SK-N-SH treated with all-trans-retinoic acid at 6 μM for 48 hours (cell line): ENCODE measurements at regions not wholly inside any gene's neighbourhood (a gene's known extent, or its start where the extent isn't known, plus 50 kb on each side); places are given as distances from the start of the nearest gene placed in this dataset.

Experiments
- ATAC-seq: fragments of 200-7000 bp; cut with Tn5 transposase; 3 replicates; pipeline ENCODE4 v1.9.1; 2020; ENCODE audit warnings: mild to moderate bottlenecking, moderate library complexity
- ARNTL ChIP-seq: fragments of 450-650 bp; formaldehyde crosslinking; IDR thresholded peaks from 2 replicates; pipeline ENCODE4 v1.5.0; 2020; ENCODE audit warnings: low read depth, mild to moderate bottlenecking, moderate library complexity, borderline replicate concordance
- CREB5 ChIP-seq: fragments of 250-450 bp; sonication (Bioruptor Pico); IDR thresholded peaks from 2 replicates; pipeline ENCODE4 v1.5.1; 2020; ENCODE audit warnings: low read depth, mild to moderate bottlenecking, moderate library complexity
- CSDC2 ChIP-seq: fragments of 250-450 bp; sonication (Bioruptor Pico); IDR thresholded peaks from 2 replicates; pipeline ENCODE4 v1.5.0; 2020; ENCODE audit warnings: mild to moderate bottlenecking, moderate library complexity
- ESRRG ChIP-seq: fragments of 250-450 bp; sonication (Bioruptor Pico); IDR thresholded peaks from 2 replicates; pipeline ENCODE4 v1.6.1; 2021; ENCODE audit warnings: mild to moderate bottlenecking
- GLIS3 ChIP-seq: fragments of 250-450 bp; sonication (Bioruptor Pico); IDR thresholded peaks from 2 replicates; pipeline ENCODE4 v1.5.0; 2020; ENCODE audit warnings: mild to moderate bottlenecking, moderate library complexity
- ISL1 ChIP-seq: fragments of 250-450 bp; sonication (Bioruptor Pico); IDR thresholded peaks from 2 replicates; pipeline ENCODE4 v2.1.2; 2022; ENCODE audit warnings: mild to moderate bottlenecking, moderate library complexity
- OSR1 ChIP-seq: fragments of 250-450 bp; sonication (Bioruptor Pico); IDR thresholded peaks from 2 replicates; pipeline ENCODE4 v1.8.0; 2022; ENCODE audit warnings: moderate library complexity, mild to moderate bottlenecking, inconsistent platforms
- PATZ1 ChIP-seq: fragments of 250-450 bp; sonication (Bioruptor Pico); IDR thresholded peaks from 2 replicates; pipeline ENCODE4 v1.8.0; 2020; ENCODE audit warnings: mild to moderate bottlenecking, moderate library complexity, borderline replicate concordance
- POU6F1 ChIP-seq: fragments of 250-450 bp; sonication (Bioruptor Pico); IDR thresholded peaks from 2 replicates; pipeline ENCODE4 v1.8.0; 2021; ENCODE audit warnings: low read depth, mild to moderate bottlenecking, moderate library complexity, borderline replicate concordance
- PPARA ChIP-seq: fragments of 250-450 bp; sonication (Bioruptor Pico); IDR thresholded peaks from 2 replicates; pipeline ENCODE4 v1.5.0; 2020; ENCODE audit warnings: mild to moderate bottlenecking, borderline replicate concordance
- RARB ChIP-seq: fragments of 250-450 bp; sonication (Bioruptor Pico); IDR thresholded peaks from 2 replicates; pipeline ENCODE4 v1.8.0; 2021; ENCODE audit warnings: mild to moderate bottlenecking, moderate library complexity
- SNAI2 ChIP-seq: fragments of 250-450 bp; sonication (Bioruptor Pico); IDR thresholded peaks from 2 replicates; pipeline ENCODE4 v1.5.0; 2020; ENCODE audit warnings: mild to moderate bottlenecking, moderate library complexity
- TCF4 ChIP-seq: fragments of 250-450 bp; sonication (Bioruptor Pico); IDR thresholded peaks from 2 replicates; pipeline ENCODE4 v1.8.0; 2021; ENCODE audit warnings: mild to moderate bottlenecking, moderate library complexity, borderline replicate concordance
- TOX ChIP-seq: fragments of 250-450 bp; sonication (Bioruptor Pico); IDR thresholded peaks from 2 replicates; pipeline ENCODE4 v1.8.0; 2021; ENCODE audit warnings: mild to moderate bottlenecking, moderate library complexity, borderline replicate concordance
- TSHZ2 ChIP-seq: fragments of 250-450 bp; sonication (Bioruptor Pico); IDR thresholded peaks from 2 replicates; pipeline ENCODE4 v1.5.0; 2020; ENCODE audit warnings: mild to moderate bottlenecking, moderate library complexity
- ZC3H10 ChIP-seq: fragments of 250-450 bp; sonication (Bioruptor Pico); IDR thresholded peaks from 2 replicates; pipeline ENCODE4 v1.5.1; 2021; ENCODE audit warnings: mild to moderate bottlenecking, moderate library complexity
- ZFP3 ChIP-seq: fragments of 250-450 bp; sonication (Bioruptor Pico); IDR thresholded peaks from 2 replicates; pipeline ENCODE4 v1.5.0; 2020; ENCODE audit warnings: mild to moderate bottlenecking, moderate library complexity
- ZFP30 ChIP-seq: fragments of 450-650 bp; formaldehyde crosslinking; IDR thresholded peaks from 2 replicates; pipeline ENCODE4 v1.5.0; 2022; ENCODE audit warnings: mild to moderate bottlenecking, moderate library complexity
- ZNF565 ChIP-seq: fragments of 450-650 bp; formaldehyde crosslinking; conservative IDR thresholded peaks from 2 replicates; pipeline ENCODE4 v1.5.0; 2020; ENCODE audit warnings: low read depth, mild to moderate bottlenecking, moderate library complexity
- ZNF70 ChIP-seq: fragments of 450-650 bp; formaldehyde crosslinking; IDR thresholded peaks from 2 replicates; pipeline ENCODE4 v1.5.0; 2020; ENCODE audit warnings: mild to moderate bottlenecking, moderate library complexity
- ZNF8 ChIP-seq: fragments of 450-650 bp; formaldehyde crosslinking; IDR thresholded peaks from 2 replicates; pipeline ENCODE4 v1.5.0; 2020; ENCODE audit warnings: mild to moderate bottlenecking, moderate library complexity

- no peak for ATAC-seq
- TF ChIP-seq GLIS3 (CRISPR knock-in tag): no peak
- TF ChIP-seq ZNF565: no peak
- no peak for TF ChIP-seq ESRRG (CRISPR knock-in tag)
- no peak for TF ChIP-seq ZC3H10 (CRISPR knock-in tag)
- no peak for TF ChIP-seq ISL1 (CRISPR knock-in tag)
- no peak for TF ChIP-seq OSR1 (CRISPR knock-in tag)
- TF ChIP-seq PATZ1 (CRISPR knock-in tag): no peak
- TF ChIP-seq RARB (CRISPR knock-in tag): no peak
- no peak for TF ChIP-seq TOX
- no peak for TF ChIP-seq CSDC2 (CRISPR knock-in tag)
- TF ChIP-seq SNAI2 (CRISPR knock-in tag): no peak
- no peak for TF ChIP-seq POU6F1
- no peak for TF ChIP-seq ZFP30
- TF ChIP-seq ZNF8: no peak
- no peak for TF ChIP-seq ZNF70 (CRISPR knock-in tag)
- TF ChIP-seq TCF4 (CRISPR knock-in tag): no peak
- TF ChIP-seq CREB5 (CRISPR knock-in tag): no peak
- TF ChIP-seq, all 23 proteins: peak for 0
These were observed 481.7 kb downstream of the NAF1 start for GRCh38 chr4:162684998-162685397.

GRCh38 chr4:162684371-162684700, 482.4 kb downstream of the NAF1 start:
- no peak for TF ChIP-seq ZC3H10 (CRISPR knock-in tag)
- no peak for TF ChIP-seq PPARA (CRISPR knock-in tag)
- TF ChIP-seq ARNTL (CRISPR knock-in tag): no peak
- TF ChIP-seq CSDC2 (CRISPR knock-in tag): no peak
- no peak for ATAC-seq

GRCh38 chr4:162683659-162684370, 482.9 kb downstream of the NAF1 start:
- ATAC-seq: peak; percentile 66
- TF ChIP-seq SNAI2 (CRISPR knock-in tag) (no peak), TOX (no peak), CREB5 (CRISPR knock-in tag) (no peak), PPARA (CRISPR knock-in tag) (no peak), TSHZ2 (CRISPR knock-in tag) (no peak), ZC3H10 (CRISPR knock-in tag) (no peak), ISL1 (CRISPR knock-in tag) (no peak), CSDC2 (CRISPR knock-in tag) (no peak), GLIS3 (CRISPR knock-in tag) (no peak), ARNTL (CRISPR knock-in tag) (no peak), ZNF70 (CRISPR knock-in tag) (no peak), RARB (CRISPR knock-in tag) (no peak), PATZ1 (CRISPR knock-in tag) (no peak), ZNF8 (no peak), ZFP3 (no peak), ESRRG (CRISPR knock-in tag) (no peak), ZNF565 (no peak), ZFP30 (no peak), TCF4 (CRISPR knock-in tag) (no peak)
